ENCODE measurements at regions not wholly inside any gene's neighbourhood (a gene's known extent, or its start where the extent isn't known, plus 50 kb on each side); places are given as distances from the start of the nearest gene placed in this dataset.

DNA sequence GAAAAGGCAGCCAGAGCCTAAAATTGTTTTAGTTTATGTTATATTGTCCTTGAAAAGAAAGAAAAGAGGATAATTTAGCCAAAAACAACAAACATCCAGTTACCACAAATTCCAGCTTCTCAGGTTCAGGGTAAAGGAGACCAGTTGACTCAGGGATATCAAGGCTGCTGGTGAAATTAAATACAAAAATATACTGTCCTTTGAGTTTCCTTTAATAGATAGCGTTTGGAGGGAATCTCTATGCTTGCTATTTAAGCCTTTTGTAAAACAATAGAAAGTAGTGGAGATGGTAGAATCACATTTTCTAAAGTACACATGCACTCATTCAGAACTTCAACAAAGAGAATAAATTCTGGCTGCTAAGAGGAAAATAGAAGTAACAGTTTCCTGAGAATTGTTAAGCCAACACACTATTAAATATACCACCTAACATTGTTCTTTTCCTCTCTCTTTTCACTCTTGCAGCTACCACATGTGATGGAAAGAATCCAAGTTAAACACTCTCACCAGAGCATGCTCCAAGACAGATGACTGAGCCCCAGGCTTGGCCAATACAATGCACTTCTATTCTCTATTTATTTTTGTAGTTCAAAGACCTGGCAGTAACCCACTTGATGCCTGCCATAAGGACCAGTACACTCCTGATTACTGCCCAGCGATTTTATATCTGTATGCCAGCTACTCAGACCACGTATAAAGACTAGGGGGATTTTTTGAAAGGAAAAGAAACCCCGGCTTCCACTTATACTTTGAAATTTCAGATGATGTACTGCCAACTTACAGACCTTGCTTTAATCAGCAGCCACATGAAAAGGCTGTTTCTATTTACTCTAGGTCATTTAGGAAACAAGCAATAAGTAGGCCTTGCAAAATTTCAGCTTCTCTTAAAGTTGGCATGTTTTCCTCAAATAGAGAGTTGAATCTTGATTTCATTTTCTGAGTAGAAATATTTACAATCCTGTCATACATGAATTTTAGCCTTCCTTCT is 756.9 kb downstream of the FAT4 start:
- H3K9ac ChIP-seq (ENCODE audit: insufficient read depth, low read depth, low read length), result no peak overlapping the region
- H3K4me1 ChIP-seq (ENCODE audit: insufficient read depth, low read length), result no peaks in the 10 kb centered on the region
- ChIA-PET POLR2A (no interaction called here), CTCF (ENCODE audit: low intra/inter-chr PET ratio, low total read pairs) (no interaction called here)
- H3K27me3 ChIP-seq (ENCODE audit: control insufficient read depth in 1 of 2, insufficient read depth in 2 of 2, low read length in 2 of 2), result no peaks in the 10 kb centered on the region
- no peaks in the 10 kb centered on the region for H3K36me3 ChIP-seq (replicated peaks in 1 of 2; ENCODE audit: control insufficient read depth in 1 of 2, insufficient read depth in 2 of 2, low read length in 2 of 2)
- no peak for TF ChIP-seq ZNF3 (CRISPR knock-in tag; IDR thresholded peaks at IDR 0.05)
- FAIRE-seq (no peak), DNase-seq (ENCODE audit: low spot score) (peak; percentile 11), ATAC-seq (no peak; the same call in 2 of the 3 replicates)
- intact Hi-C loops (cut with micrococcal nuclease; ENCODE audit: unreplicated experiment) (loop anchor here (5.0 kb wide), 1 partner anchor 1254 kb away; no protein-coding TSS in a partner anchor), in situ Hi-C loops (cut with HindIII; ENCODE audit: extremely low pct_ligation_motif_present, low pct_unique_long_range_greater_than_20kb) (no loop called here)
- 5% methylated on average over 4 of the region's 4 CpGs for WGBS (ENCODE audit: low lambda C conversion rate)
- H3K4me3 ChIP-seq (replicated peaks in 1 of 3; ENCODE audit: insufficient read depth in 1 of 3, low read depth in 2 of 3, low read length in 3 of 3), result no peak overlapping the region
- H3K9me3 ChIP-seq (ENCODE audit: low read length), result no peaks in the 10 kb centered on the region
- H3K4me2 ChIP-seq (ENCODE audit: low read depth, low read length), result no peak overlapping the region
- no peaks in the 10 kb centered on the region for H3K79me2 ChIP-seq (ENCODE audit: insufficient read depth, low read length)
- no peaks in the 10 kb centered on the region for H4K20me1 ChIP-seq (ENCODE audit: insufficient read depth, low read length)
- no peak overlapping the region for H3K27ac ChIP-seq (ENCODE audit: extremely low read length, insufficient read depth, low read length)
- no TSS peak for BruUV-seq (replicated peaks)
- H2AFZ ChIP-seq (ENCODE audit: low read length), result no peak overlapping the region

- Histone ChIP-seq H3K4me2 (ENCODE audit: low read depth, low read length) (no peak overlapping the region), H4K20me1 (ENCODE audit: insufficient read depth, low read length) (no peaks in the 10 kb centered on the region), H3K27ac (ENCODE audit: extremely low read length, insufficient read depth, low read length) (no peak overlapping the region), H3K9ac (ENCODE audit: insufficient read depth, low read depth, low read length) (no peak overlapping the region), H3K79me2 (ENCODE audit: insufficient read depth, low read length) (no peaks in the 10 kb centered on the region), H3K4me1 (ENCODE audit: insufficient read depth, low read length) (no peaks in the 10 kb centered on the region), H3K4me3 (replicated peaks in 1 of 3; ENCODE audit: insufficient read depth in 1 of 3, low read depth in 2 of 3, low read length in 3 of 3) (no peak overlapping the region), H3K27me3 (ENCODE audit: control insufficient read depth in 1 of 2, insufficient read depth in 2 of 2, low read length in 2 of 2) (no peaks in the 10 kb centered on the region), H3K9me3 (ENCODE audit: low read length) (no peaks in the 10 kb centered on the region), H2AFZ (ENCODE audit: low read length) (no peak overlapping the region), H3K36me3 (replicated peaks in 1 of 2; ENCODE audit: control insufficient read depth in 1 of 2, insufficient read depth in 2 of 2, low read length in 2 of 2) (no peaks in the 10 kb centered on the region)
- ATAC-seq, result no peak
- WGBS (ENCODE audit: low lambda C conversion rate), result 21% methylated on average over 3 of the region's 3 CpGs
- no TSS peak for BruUV-seq (replicated peaks)
- DNase-seq (ENCODE audit: low spot score), result no peak
- intact Hi-C loops (cut with micrococcal nuclease; ENCODE audit: unreplicated experiment), result no loop called here
- FAIRE-seq, result no peak
- POLR2A ChIA-PET, result no interaction called here
- TF ChIP-seq ZNF550 (CRISPR knock-in tag; IDR thresholded peaks at IDR 0.05; ENCODE audit: borderline replicate concordance), result no peak
- TF ChIP-seq ZNF441 (CRISPR knock-in tag; IDR thresholded peaks at IDR 0.05; ENCODE audit: borderline replicate concordance), result no peak
- in situ Hi-C loops (cut with HindIII; ENCODE audit: extremely low pct_ligation_motif_present, low pct_unique_long_range_greater_than_20kb), result no loop called here
- CTCF ChIA-PET (ENCODE audit: low intra/inter-chr PET ratio, low total read pairs), result no interaction called here
These were observed 766.6 kb downstream of the FAT4 start for GRCh38 chr4:126081336-126081735.
